AG10803 (cell line): ENCODE measurements at regions not wholly inside any gene's neighbourhood (a gene's known extent, or its start where the extent isn't known, plus 50 kb on each side); places are given as distances from the start of the nearest gene placed in this dataset.

Source experiments
- DNase-seq: peaks from one replicate; pipeline ENCODE4 v3.0.0; 2010; ENCODE audit warnings: low read depth
- H3K4me3 ChIP-seq: 2 replicates; pipeline ENCODE4 v1.5.1; 2011; ENCODE audit warnings: mild to moderate bottlenecking, low read length, control low read depth
- TF ChIP-seq, protein P1 (sequence below): conservative IDR thresholded peaks from 2 replicates; pipeline ENCODE4 v1.5.1; 2011; ENCODE audit warnings: mild to moderate bottlenecking, low read length, control low read depth, inconsistent platforms

DNA sequence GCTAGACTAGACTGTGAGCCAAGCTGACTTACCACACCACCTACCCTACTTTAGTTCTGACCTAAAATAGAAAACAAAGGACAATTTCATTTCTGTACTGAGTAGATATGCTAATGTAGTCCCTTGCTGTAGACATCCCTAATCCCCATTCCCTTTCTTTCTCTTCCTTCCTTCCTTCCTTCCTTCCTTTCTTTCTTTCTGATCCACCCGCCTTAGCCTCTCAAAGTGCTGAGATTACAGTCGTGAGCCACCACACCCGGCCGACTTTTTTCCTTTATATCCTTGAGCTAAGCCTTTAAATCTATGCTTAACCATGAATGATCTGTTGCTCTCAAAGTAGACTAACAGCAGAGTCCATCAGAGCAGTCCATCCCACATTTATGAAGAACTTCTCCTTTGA lies 465.0 kb downstream of the SLITRK6 start:
- H3K4me3 ChIP-seq = no peak overlapping the region
- no peak for DNase-seq
- TF ChIP-seq, protein P1, sequence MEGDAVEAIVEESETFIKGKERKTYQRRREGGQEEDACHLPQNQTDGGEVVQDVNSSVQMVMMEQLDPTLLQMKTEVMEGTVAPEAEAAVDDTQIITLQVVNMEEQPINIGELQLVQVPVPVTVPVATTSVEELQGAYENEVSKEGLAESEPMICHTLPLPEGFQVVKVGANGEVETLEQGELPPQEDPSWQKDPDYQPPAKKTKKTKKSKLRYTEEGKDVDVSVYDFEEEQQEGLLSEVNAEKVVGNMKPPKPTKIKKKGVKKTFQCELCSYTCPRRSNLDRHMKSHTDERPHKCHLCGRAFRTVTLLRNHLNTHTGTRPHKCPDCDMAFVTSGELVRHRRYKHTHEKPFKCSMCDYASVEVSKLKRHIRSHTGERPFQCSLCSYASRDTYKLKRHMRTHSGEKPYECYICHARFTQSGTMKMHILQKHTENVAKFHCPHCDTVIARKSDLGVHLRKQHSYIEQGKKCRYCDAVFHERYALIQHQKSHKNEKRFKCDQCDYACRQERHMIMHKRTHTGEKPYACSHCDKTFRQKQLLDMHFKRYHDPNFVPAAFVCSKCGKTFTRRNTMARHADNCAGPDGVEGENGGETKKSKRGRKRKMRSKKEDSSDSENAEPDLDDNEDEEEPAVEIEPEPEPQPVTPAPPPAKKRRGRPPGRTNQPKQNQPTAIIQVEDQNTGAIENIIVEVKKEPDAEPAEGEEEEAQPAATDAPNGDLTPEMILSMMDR = no peak

DNA sequence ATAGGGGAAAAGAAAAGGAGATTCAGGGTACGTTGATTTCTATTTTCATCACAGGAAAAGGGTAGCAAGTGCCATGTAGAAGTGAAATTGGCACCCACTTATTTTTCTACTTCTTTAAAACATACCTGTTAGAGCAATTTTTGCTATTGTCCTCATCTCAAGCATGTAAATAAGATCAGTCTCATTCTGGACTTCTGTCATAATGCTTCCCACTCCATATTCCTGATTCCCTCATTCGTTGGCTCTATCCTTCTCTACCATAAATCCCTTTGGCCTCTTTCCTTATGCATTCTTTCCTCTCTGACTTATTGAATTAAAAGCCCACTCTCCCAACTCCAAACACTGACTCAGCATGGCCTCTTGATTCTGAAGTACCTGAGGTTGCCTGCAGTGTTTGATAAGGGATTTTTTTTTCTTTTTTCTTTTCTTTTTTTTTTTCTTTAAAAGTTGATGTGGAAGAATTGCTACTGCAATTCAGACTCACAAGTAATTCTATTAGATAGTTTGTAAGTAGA lies 465.7 kb downstream of the SLITRK6 start:
- DNase-seq = no peak

GRCh38 chr13:85332615-85333014 lies 466.6 kb downstream of the SLITRK6 start:
- DNase-seq = no peak
- no peak overlapping the region for H3K4me3 ChIP-seq
- TF ChIP-seq, protein P1 = no peak

More for the DNA sequence above, 465.7 kb downstream of the SLITRK6 start:
- TF ChIP-seq, protein P1 = no peak
- H3K4me3 ChIP-seq = no peak overlapping the region

- DNase-seq = no peak
- TF ChIP-seq, protein P1 = no peak
- no peak overlapping the region for H3K4me3 ChIP-seq
These were observed 477.5 kb downstream of the SLITRK6 start for GRCh38 chr13:85321734-85322133.

GRCh38 chr13:85317781-85318180 lies 481.4 kb downstream of the SLITRK6 start:
- no peak for DNase-seq
- no peak overlapping the region for H3K4me3 ChIP-seq
- TF ChIP-seq, protein P1 = no peak

DNA sequence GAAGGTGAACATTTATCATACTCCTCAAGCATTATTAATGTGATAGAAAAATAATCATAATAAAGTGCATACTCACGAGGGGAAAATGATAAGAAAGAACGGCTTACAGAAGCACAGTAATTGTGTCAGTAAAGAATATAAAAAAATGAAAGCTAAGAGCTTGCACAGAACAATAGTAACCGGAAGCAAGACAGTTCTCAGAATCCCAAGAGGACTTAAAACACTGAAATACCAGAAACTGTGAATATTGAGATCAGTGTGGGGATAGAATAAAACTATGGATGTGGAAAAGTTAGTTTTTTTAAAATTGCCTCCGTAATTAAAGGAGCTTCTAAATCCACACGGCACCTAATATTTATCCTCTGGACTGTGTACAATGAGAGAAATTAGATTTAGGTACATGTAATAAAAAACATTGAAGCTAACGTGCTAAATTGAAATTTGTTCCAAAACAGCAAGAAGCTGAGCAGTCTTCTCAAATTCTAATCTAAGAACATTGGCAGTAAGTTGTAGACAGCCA lies 482.7 kb downstream of the SLITRK6 start:
- H3K4me3 ChIP-seq = no peak overlapping the region
- DNase-seq = no peak
- TF ChIP-seq, protein P1 = no peak

GRCh38 chr13:85314686-85315085 lies 484.5 kb downstream of the SLITRK6 start:
- H3K4me3 ChIP-seq = no peak overlapping the region
- TF ChIP-seq, protein P1 = no peak
- no peak for DNase-seq
